ENCODE measurements at regions not wholly inside any gene's neighbourhood (a gene's known extent, or its start where the extent isn't known, plus 50 kb on each side); places are given as distances from the start of the nearest gene placed in this dataset.

DNA sequence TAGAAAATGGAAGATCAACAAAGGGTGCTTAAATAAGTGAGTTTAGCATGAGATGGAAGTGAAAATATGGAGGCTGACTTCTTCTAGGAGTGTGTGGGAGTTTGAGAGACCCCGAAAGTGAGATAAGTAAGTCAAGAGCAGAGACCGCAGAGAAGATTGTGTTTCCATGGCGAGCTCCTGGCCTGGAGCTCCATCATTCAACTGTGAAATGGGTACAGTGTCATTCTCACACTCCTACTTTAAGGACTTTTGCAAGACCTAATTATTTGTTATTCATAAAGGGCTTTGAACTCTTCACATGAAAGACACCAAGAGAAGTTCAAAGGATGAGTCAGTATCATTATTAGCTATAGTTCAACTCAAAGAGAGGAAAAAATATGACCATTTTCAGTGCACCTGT is 134.2 kb upstream of the PIK3C3 start:
- Histone ChIP-seq H3K36me3 (ENCODE audit: low read depth, missing control alignments) (no peaks in the 10 kb centered on the region), H3K27ac (no peak overlapping the region), H3K9me3 (no peaks in the 10 kb centered on the region), H3K4me1 (no peaks in the 10 kb centered on the region), H3K27me3 (no peaks in the 10 kb centered on the region), H3K4me3 (no peak overlapping the region)
- TF ChIP-seq, protein P1, sequence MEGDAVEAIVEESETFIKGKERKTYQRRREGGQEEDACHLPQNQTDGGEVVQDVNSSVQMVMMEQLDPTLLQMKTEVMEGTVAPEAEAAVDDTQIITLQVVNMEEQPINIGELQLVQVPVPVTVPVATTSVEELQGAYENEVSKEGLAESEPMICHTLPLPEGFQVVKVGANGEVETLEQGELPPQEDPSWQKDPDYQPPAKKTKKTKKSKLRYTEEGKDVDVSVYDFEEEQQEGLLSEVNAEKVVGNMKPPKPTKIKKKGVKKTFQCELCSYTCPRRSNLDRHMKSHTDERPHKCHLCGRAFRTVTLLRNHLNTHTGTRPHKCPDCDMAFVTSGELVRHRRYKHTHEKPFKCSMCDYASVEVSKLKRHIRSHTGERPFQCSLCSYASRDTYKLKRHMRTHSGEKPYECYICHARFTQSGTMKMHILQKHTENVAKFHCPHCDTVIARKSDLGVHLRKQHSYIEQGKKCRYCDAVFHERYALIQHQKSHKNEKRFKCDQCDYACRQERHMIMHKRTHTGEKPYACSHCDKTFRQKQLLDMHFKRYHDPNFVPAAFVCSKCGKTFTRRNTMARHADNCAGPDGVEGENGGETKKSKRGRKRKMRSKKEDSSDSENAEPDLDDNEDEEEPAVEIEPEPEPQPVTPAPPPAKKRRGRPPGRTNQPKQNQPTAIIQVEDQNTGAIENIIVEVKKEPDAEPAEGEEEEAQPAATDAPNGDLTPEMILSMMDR (IDR thresholded peaks at IDR 0.05), result no peak
- intact Hi-C loops (cut with DNase I; ENCODE audit: low total_unique reads), result no loop called here
- DNase-seq, result no peak
- WGBS, 2 donors, result 50 to 51% methylated on average over 3 of the region's 3 CpGs

DNA sequence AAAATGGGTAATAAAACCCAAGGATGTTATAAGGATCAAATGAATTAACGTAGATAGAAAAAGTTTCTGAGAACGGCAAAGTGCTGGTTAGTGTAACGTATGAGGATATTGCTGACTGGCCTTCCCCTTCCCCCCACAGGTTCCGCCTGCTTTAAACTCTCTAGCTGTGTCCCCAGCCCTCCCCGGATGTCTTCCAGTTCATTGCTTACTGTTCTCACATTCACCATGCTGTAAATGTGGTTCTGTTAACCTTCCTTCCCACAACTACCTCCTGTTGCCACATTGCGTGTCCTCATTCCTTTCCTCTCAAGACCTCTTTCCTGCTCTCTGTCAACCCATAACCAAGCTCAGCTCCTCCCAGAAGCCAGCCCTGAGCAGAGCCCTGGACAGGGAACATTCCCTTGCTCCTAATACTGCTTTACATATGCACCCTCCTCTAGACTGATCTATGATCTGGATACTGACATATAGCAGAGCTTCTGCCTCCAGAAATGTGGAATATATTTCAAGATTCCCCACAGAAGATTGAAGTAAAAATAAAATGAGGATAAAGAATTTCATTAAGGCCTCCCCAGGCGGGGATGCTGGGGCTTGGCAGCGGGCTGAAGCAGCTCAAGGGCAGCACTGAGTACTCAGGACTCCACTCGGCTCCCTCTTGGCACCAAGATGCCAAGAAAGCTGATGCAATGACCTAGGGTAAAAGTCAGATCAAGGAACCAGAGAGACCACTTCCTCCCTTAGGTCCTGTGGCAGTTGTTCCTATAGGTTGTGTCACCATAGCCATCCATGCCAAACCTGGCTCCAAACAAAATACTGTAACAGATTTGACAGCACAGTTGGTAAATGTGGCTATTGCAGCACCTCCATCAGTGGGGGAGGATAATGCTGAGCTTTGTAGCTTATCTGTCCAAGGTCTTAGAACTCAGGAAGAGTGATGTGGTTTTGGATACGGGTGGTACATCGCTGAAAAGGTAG is 136.4 kb upstream of the PIK3C3 start:
- no peaks in the 10 kb centered on the region for H3K27me3 ChIP-seq
- no peak overlapping the region for H3K27ac ChIP-seq
- 79 to 82% methylated on average over 11 of the region's 11 CpGs for WGBS, 2 donors
- no peaks in the 10 kb centered on the region for H3K36me3 ChIP-seq (ENCODE audit: low read depth, missing control alignments)
- DNase-seq, result no peak
- H3K4me3 ChIP-seq, result no peak overlapping the region
- H3K9me3 ChIP-seq, result no peaks in the 10 kb centered on the region
- no peaks in the 10 kb centered on the region for H3K4me1 ChIP-seq
- intact Hi-C loops (cut with DNase I; ENCODE audit: low total_unique reads), result no loop called here
- TF ChIP-seq POLR2A (IDR thresholded peaks at IDR 0.05), result no peak
- TF ChIP-seq, protein P1 (IDR thresholded peaks at IDR 0.05), result no peak

DNA sequence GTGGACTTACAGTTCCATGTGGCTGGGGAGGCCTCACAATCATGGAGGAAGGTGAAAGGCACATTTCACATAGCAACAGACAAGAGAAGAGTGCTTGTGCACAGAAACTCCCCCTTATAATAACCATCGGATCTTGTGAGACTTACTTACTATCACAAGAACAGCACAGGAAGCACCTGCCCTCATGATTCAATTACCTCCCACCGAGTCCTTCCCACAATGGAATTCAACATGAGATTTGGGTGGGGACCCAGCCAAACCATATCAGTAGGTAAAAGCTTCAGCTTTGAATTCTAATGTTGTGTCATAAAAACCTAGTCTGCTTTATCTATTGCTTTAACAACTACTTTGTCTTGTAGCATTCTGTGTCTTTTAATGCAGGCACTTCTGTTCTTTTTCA is 140.4 kb upstream of the PIK3C3 start:
- H3K27me3 ChIP-seq, result no peaks in the 10 kb centered on the region
- no peak for TF ChIP-seq POLR2A (IDR thresholded peaks at IDR 0.05)
- TF ChIP-seq, protein P1 (IDR thresholded peaks at IDR 0.05), result no peak
- H3K9me3 ChIP-seq, result no peaks in the 10 kb centered on the region
- intact Hi-C loops (cut with DNase I; ENCODE audit: low total_unique reads), result no loop called here
- H3K27ac ChIP-seq, result no peak overlapping the region
- WGBS, 2 donors, result 73 to 76% methylated on average over 2 of the region's 2 CpGs
- H3K36me3 ChIP-seq (ENCODE audit: low read depth, missing control alignments), result no peaks in the 10 kb centered on the region
- no peak for DNase-seq
- no peaks in the 10 kb centered on the region for H3K4me1 ChIP-seq
- H3K4me3 ChIP-seq, result no peak overlapping the region

- Histone ChIP-seq H3K27me3 (no peaks in the 10 kb centered on the region), H3K4me1 (no peaks in the 10 kb centered on the region), H3K4me3 (no peak overlapping the region), H3K27ac (no peak overlapping the region), H3K9me3 (no peaks in the 10 kb centered on the region), H3K36me3 (ENCODE audit: low read depth, missing control alignments) (no peaks in the 10 kb centered on the region)
- TF ChIP-seq POLR2A (IDR thresholded peaks at IDR 0.05), result no peak
- TF ChIP-seq, protein P1 (IDR thresholded peaks at IDR 0.05), result no peak
- no peak for DNase-seq
- intact Hi-C loops (cut with DNase I; ENCODE audit: low total_unique reads), result no loop called here
- 63 to 74% methylated on average over 2 of the region's 2 CpGs for WGBS, 2 donors
Measured at GRCh38 chr18:41809652-41810051, 145.4 kb upstream of the PIK3C3 start.

- Histone ChIP-seq H3K4me3 (no peak overlapping the region), H3K27ac (no peak overlapping the region), H3K27me3 (no peaks in the 10 kb centered on the region), H3K36me3 (ENCODE audit: low read depth, missing control alignments) (no peaks in the 10 kb centered on the region), H3K4me1 (no peaks in the 10 kb centered on the region), H3K9me3 (no peaks in the 10 kb centered on the region)
- 59 to 61% methylated on average over 3 of the region's 3 CpGs for WGBS, 2 donors
- intact Hi-C loops (cut with DNase I; ENCODE audit: low total_unique reads), result no loop called here
- DNase-seq, result no peak
- no peak for TF ChIP-seq POLR2A (IDR thresholded peaks at IDR 0.05)
- TF ChIP-seq, protein P1 (IDR thresholded peaks at IDR 0.05), result no peak
Measured at GRCh38 chr18:41805341-41805740, 149.7 kb upstream of the PIK3C3 start.

Data from testis (tissue), 2 donors.